ENCODE measurements at regions not wholly inside any gene's neighbourhood (a gene's known extent, or its start where the extent isn't known, plus 50 kb on each side); places are given as distances from the start of the nearest gene placed in this dataset.

DNA sequence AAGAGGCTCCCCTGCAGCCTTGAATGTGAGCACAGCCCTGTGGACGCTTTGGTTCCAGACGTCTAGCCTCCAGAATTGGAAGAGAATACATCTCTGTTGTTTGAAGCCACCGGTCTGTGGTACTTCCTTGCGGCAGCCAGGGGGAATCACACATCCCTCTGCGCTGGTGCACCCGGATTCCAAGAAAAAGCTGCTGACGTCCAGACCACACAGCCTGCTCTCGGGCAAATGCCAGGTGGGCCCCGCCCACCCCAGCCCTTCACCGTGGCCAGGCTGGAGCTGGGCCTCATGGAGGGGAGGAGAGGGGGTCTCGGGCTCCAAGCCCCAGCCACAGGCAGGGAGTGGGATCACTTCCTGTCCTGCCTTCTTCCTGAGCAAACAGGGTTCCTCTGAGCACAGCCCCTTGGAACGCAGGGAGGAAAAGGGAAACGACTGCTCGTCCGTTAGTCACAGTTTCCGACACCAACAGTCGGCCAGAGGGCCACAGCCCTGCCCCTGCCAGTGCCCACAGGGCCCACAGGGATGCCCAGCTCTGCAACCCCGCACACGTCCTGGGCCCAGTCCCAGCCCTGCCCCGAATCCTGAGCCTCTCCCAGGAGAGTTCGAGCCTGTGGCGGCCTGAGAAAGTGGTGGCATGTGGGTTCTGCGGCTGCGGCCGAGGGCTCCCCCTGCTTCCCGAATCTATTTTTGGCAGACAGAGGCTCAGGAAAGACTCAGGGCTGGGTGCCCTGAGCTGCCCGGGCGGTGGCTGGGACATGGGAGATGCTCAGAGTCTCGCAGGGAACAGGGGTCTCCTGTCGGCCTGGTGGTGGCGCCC, 85.3 kb downstream of the RFLNA start:
- no peak for DNase-seq (ENCODE audit: low spot score)
- in situ Hi-C loops (cut with MboI; ENCODE audit: low pct_unique_long_range_greater_than_20kb, low sequenced_read_pairs, unreplicated experiment) = no loop called here
- TF ChIP-seq, protein P1, sequence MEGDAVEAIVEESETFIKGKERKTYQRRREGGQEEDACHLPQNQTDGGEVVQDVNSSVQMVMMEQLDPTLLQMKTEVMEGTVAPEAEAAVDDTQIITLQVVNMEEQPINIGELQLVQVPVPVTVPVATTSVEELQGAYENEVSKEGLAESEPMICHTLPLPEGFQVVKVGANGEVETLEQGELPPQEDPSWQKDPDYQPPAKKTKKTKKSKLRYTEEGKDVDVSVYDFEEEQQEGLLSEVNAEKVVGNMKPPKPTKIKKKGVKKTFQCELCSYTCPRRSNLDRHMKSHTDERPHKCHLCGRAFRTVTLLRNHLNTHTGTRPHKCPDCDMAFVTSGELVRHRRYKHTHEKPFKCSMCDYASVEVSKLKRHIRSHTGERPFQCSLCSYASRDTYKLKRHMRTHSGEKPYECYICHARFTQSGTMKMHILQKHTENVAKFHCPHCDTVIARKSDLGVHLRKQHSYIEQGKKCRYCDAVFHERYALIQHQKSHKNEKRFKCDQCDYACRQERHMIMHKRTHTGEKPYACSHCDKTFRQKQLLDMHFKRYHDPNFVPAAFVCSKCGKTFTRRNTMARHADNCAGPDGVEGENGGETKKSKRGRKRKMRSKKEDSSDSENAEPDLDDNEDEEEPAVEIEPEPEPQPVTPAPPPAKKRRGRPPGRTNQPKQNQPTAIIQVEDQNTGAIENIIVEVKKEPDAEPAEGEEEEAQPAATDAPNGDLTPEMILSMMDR (IDR thresholded peaks at IDR 0.05; ENCODE audit: extremely low read depth, insufficient read depth, missing control alignments) = no peak

GRCh38 chr12:124379379-124379937, 84.6 kb downstream of the RFLNA start:
- TF ChIP-seq, protein P1 (IDR thresholded peaks at IDR 0.05; ENCODE audit: extremely low read depth, insufficient read depth, missing control alignments) = no peak
- DNase-seq (ENCODE audit: low spot score) = no peak
- in situ Hi-C loops (cut with MboI; ENCODE audit: low pct_unique_long_range_greater_than_20kb, low sequenced_read_pairs, unreplicated experiment) = no loop called here

GRCh38 chr12:124378926-124379325, 84.0 kb downstream of the RFLNA start:
- no peak for DNase-seq (ENCODE audit: low spot score)
- TF ChIP-seq, protein P1 (IDR thresholded peaks at IDR 0.05; ENCODE audit: extremely low read depth, insufficient read depth, missing control alignments) = no peak
- in situ Hi-C loops (cut with MboI; ENCODE audit: low pct_unique_long_range_greater_than_20kb, low sequenced_read_pairs, unreplicated experiment) = no loop called here

DNA sequence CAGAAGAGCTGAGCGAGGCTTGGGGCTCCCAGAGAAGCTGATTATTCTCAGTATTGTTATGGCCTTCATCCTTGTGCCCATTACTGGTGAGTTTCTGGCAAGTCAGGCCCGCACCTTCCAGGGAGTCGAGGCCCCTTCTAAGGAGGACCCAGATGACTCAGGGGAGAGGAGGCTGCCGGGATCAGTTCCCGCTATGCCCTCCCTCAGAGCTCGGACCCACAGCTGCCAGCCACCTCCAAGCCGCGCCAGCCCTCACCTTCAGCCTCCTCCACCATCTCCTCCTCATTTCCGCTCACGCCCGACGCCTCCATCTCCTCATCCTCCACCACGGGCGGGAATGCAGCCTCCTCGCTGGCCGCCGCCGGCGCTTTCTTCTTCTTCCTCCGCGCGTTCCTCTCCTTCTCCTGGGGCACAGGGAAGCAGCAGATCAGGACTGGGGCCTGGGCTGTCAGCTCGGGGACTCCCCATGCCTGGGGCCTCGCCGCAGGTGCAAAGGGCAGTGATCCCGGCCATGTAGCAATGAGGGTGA, 83.2 kb downstream of the RFLNA start:
- TF ChIP-seq, protein P1 (IDR thresholded peaks at IDR 0.05; ENCODE audit: extremely low read depth, insufficient read depth, missing control alignments) = no peak
- in situ Hi-C loops (cut with MboI; ENCODE audit: low pct_unique_long_range_greater_than_20kb, low sequenced_read_pairs, unreplicated experiment) = no loop called here
- DNase-seq (ENCODE audit: low spot score) = no peak

DNA sequence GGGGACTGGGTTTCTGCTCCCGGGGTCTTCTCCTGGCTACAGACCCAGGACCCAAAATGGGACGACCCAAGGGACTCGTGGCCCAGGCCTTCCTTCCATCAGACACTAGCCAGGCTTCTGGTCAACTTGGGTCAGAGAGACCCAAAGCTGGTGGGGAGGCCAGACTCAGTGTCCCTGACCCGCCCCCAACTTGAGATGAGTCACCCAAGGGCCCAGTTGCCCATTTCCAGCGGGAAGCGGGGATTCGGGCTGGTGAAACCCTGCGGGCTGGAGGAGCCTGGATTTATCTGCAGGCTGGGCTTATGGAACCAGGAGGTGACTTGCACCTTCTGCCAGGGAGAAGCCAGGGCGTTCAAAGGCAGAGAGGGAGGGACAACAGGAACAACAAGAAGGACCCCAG, 81.5 kb downstream of the RFLNA start:
- TF ChIP-seq, protein P1 (IDR thresholded peaks at IDR 0.05; ENCODE audit: extremely low read depth, insufficient read depth, missing control alignments) = no peak
- DNase-seq (ENCODE audit: low spot score) = no peak
- in situ Hi-C loops (cut with MboI; ENCODE audit: low pct_unique_long_range_greater_than_20kb, low sequenced_read_pairs, unreplicated experiment) = no loop called here

- no peak for DNase-seq (ENCODE audit: low spot score)
- in situ Hi-C loops (cut with MboI; ENCODE audit: low pct_unique_long_range_greater_than_20kb, low sequenced_read_pairs, unreplicated experiment) = no loop called here
- TF ChIP-seq, protein P1 (IDR thresholded peaks at IDR 0.05; ENCODE audit: extremely low read depth, insufficient read depth, missing control alignments) = no peak
Measured at GRCh38 chr12:124375789-124376175, 80.9 kb downstream of the RFLNA start.

Data from GM13977 (cell line).